ENCODE measurements at regions not wholly inside any gene's neighbourhood (a gene's known extent, or its start where the extent isn't known, plus 50 kb on each side); places are given as distances from the start of the nearest gene placed in this dataset.
A peak's percentile ranks its signal among the peaks of the same experiment; 100 is the strongest.

DNA sequence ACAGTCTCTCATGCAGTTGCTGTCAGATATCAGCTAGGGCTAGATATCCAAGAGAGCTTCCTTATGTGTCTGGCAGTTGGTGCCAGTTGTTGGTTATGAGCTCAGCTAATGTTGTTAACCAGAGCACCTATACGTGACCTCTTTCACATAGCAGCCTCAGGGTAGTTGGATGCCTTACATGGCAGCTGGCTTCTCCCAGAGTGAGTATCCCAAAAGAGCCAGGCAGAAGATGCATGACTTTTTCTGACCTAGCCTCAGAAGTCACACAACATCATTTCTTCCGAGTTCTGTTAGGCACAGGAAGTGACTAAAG lies 175.7 kb downstream of the VEGFA start:
- Histone ChIP-seq H3K4me3 (ENCODE audit: low read length) (no peak overlapping the region), H3K9me3 (ENCODE audit: control insufficient read depth, low read length) (peaks cover 13% of the 10 kb centered on the region), H3K36me3 (ENCODE audit: control insufficient read depth, insufficient read depth, low read length, severe bottlenecking) (no peaks in the 10 kb centered on the region), H3K9ac (ENCODE audit: low read length) (no peak overlapping the region), H3K27me3 (replicated peaks; ENCODE audit: control insufficient read depth, insufficient read depth, low read length) (no peaks in the 10 kb centered on the region), H3K4me1 (ENCODE audit: control insufficient read depth, insufficient read depth, low read length) (no peaks in the 10 kb centered on the region)
- DNase-seq (ENCODE audit: low read depth) = no peak

DNA sequence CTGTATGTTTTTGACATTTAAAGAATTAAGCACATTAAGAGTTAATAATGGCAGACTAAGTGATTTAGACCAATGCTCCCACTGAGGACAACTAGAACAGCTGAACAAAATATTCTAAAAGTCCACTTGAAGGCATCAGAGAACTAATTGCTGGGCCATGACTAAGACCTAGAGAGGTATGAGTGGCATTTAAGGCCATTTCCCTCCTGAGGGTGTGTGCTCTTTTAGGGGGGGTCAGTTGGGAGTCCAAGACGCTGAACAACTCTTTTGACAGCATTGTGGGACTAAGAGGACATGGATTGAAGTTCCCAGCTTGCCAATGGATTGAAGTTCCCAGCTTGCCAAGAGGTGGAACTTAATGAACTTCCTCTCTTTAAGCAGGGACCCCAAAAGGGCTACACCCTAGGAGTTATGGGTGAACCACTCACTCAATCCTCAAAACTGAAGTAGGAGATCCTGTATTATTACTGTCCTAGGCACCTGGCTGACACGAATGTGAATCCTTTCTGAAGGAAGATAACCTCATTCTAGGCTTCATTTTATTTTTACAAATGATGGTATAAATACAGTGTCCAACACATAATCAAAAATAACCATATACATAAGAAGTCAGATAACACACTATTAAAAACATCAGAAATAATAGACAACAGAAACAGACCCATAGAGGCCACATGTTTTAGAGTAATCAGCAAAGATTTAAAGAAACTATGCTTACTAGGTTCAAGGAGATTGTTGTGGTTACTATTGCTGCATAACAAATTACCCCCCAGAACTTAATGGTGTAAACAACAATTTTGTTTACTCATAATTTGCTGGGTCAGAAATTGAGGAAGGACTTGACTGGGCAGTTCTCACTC lies 175.1 kb downstream of the VEGFA start:
- peak; percentile 22 for DNase-seq (ENCODE audit: low read depth)
- no peak overlapping the region for H3K4me3 ChIP-seq (ENCODE audit: low read length)
- H3K9me3 ChIP-seq (ENCODE audit: control insufficient read depth, low read length) = peaks cover 13% of the 10 kb centered on the region
- H3K36me3 ChIP-seq (ENCODE audit: control insufficient read depth, insufficient read depth, low read length, severe bottlenecking) = no peaks in the 10 kb centered on the region
- no peaks in the 10 kb centered on the region for H3K4me1 ChIP-seq (ENCODE audit: control insufficient read depth, insufficient read depth, low read length)
- H3K9ac ChIP-seq (ENCODE audit: low read length) = no peak overlapping the region
- no peaks in the 10 kb centered on the region for H3K27me3 ChIP-seq (replicated peaks; ENCODE audit: control insufficient read depth, insufficient read depth, low read length)

DNA sequence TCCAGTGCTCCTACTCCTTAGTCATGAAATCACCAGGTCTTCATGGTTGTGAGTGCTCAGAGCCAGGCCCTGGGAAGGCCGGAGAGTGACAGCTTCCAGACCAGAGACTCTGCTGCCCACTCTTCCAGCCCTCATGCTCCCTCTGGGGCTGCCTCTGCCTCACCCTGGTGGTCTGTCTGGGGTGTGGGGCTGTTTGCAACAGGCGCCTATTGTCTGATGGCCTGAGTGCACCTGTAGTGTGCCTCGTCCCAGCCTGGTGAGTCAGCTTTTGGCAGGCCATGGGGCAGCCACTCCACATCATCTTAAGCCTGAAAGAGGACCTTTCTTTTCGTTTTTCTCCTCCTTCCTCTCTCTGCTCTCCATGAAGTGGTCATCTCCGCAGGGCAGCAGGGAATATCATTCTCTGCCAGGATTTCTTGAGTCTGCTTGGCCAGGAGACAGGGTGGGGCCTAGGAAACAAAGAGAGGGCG lies 173.8 kb downstream of the VEGFA start:
- no peak for DNase-seq (ENCODE audit: low read depth)
- H3K4me1 ChIP-seq (ENCODE audit: control insufficient read depth, insufficient read depth, low read length) = no peaks in the 10 kb centered on the region
- no peak overlapping the region for H3K4me3 ChIP-seq (ENCODE audit: low read length)
- peaks cover 13% of the 10 kb centered on the region for H3K9me3 ChIP-seq (ENCODE audit: control insufficient read depth, low read length)
- H3K36me3 ChIP-seq (ENCODE audit: control insufficient read depth, insufficient read depth, low read length, severe bottlenecking) = no peaks in the 10 kb centered on the region
- no peak overlapping the region for H3K9ac ChIP-seq (ENCODE audit: low read length)
- H3K27me3 ChIP-seq (replicated peaks; ENCODE audit: control insufficient read depth, insufficient read depth, low read length) = no peaks in the 10 kb centered on the region

DNA sequence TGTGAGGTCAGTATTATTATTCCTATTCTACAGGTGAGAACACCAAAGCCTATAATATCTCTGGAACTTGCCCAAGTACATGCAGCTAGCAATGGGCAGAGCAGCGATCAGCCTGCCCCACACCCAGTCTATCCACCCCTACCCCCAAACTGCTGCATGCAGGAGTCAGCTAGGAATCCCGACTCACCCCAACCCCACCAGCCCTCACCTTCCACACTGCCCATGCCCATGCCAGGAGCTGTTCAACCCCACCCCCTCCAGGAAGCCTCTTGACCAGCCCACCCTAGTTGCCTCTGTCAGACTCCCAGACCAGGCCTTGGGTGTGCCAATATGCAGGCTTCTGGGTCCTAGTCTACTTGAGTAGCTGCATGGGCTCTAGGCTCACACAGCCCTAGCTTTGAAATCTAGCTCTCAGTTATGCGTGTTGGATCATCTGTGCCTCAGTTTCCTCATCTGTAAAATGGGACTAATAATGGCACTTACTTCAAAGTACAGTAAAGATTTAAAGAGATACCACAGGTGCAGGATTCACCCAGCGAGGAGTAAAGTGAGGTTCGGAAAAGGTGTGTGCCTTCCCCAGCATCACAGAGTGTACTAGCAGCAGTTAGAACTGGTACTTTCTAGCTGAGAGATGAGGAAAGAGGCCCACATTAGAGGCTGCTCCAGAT lies 173.2 kb downstream of the VEGFA start:
- Histone ChIP-seq H3K27me3 (replicated peaks; ENCODE audit: control insufficient read depth, insufficient read depth, low read length) (no peaks in the 10 kb centered on the region), H3K4me3 (ENCODE audit: low read length) (no peak overlapping the region), H3K4me1 (ENCODE audit: control insufficient read depth, insufficient read depth, low read length) (no peaks in the 10 kb centered on the region), H3K36me3 (ENCODE audit: control insufficient read depth, insufficient read depth, low read length, severe bottlenecking) (no peaks in the 10 kb centered on the region), H3K9ac (ENCODE audit: low read length) (no peak overlapping the region), H3K9me3 (ENCODE audit: control insufficient read depth, low read length) (peaks cover 13% of the 10 kb centered on the region)
- no peak for DNase-seq (ENCODE audit: low read depth)

DNA sequence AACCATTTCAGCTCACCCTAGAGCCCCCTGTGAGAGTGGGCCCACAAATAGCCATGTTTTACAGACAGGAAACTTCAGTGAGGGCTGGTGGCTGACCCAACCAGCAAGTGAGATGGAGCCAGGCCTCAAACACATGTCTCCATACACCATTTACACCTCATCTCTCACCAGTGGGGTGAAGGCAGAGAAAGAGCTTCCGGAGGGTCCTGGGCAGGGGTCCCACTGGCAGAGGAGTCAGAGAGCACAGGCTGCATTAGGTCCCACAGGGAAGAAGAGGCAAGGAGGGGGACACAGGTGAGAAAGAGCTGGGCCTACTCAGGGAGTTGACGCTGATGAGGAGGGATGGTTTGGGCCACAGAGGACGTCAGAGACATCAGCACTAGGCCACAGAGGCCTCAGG lies 172.6 kb downstream of the VEGFA start:
- peaks cover 13% of the 10 kb centered on the region for H3K9me3 ChIP-seq (ENCODE audit: control insufficient read depth, low read length)
- H3K4me1 ChIP-seq (ENCODE audit: control insufficient read depth, insufficient read depth, low read length) = no peaks in the 10 kb centered on the region
- H3K27me3 ChIP-seq (replicated peaks; ENCODE audit: control insufficient read depth, insufficient read depth, low read length) = no peaks in the 10 kb centered on the region
- no peak for DNase-seq (ENCODE audit: low read depth)
- no peaks in the 10 kb centered on the region for H3K36me3 ChIP-seq (ENCODE audit: control insufficient read depth, insufficient read depth, low read length, severe bottlenecking)
- H3K9ac ChIP-seq (ENCODE audit: low read length) = no peak overlapping the region
- no peak overlapping the region for H3K4me3 ChIP-seq (ENCODE audit: low read length)

DNA sequence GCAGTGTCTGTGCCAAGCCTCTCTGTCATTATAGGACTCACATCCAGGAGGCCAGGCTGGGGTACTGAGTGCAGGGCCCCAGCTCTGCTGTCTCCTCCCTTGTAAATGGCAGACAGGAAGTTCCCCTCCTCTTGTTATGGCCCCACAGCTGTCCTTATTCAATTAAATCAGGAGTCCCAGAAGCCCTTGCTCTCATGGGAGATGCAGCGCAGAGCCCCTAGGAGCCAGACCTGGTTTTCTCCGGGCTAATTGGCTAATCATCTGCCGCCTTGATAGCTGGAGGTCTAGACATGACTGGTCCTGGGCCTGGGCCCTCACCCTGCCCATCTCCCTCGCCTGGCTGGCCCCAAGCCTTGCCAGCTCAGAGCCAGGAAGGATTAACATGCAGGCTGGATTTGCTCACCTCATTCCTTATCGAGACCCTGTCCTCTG lies 172.0 kb downstream of the VEGFA start:
- Histone ChIP-seq H3K27me3 (replicated peaks; ENCODE audit: control insufficient read depth, insufficient read depth, low read length) (no peaks in the 10 kb centered on the region), H3K4me3 (ENCODE audit: low read length) (no peak overlapping the region), H3K9me3 (ENCODE audit: control insufficient read depth, low read length) (peaks cover 13% of the 10 kb centered on the region), H3K9ac (ENCODE audit: low read length) (no peak overlapping the region), H3K4me1 (ENCODE audit: control insufficient read depth, insufficient read depth, low read length) (no peaks in the 10 kb centered on the region), H3K36me3 (ENCODE audit: control insufficient read depth, insufficient read depth, low read length, severe bottlenecking) (no peaks in the 10 kb centered on the region)
- no peak for DNase-seq (ENCODE audit: low read depth)

DNA sequence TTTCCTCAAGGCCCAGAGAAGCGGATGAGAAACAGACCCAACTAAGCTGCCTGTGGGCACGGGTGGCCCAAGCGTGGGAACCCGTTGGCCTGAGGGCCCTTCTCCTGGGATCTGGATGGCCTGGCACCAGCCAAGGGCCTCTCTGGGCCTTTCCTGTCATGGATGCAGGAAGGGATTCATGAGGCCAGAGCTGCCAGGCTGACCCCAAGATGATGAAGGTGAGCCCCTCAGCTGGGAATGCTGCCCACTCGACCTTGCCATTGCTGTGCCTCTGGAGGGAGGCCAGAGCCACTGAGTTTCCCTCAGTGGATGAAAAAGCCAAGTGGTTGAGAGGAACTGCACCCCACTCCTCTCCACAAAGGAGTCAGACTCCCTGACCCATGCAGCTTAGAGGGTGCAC lies 171.2 kb downstream of the VEGFA start:
- H3K36me3 ChIP-seq (ENCODE audit: control insufficient read depth, insufficient read depth, low read length, severe bottlenecking) = no peaks in the 10 kb centered on the region
- H3K4me1 ChIP-seq (ENCODE audit: control insufficient read depth, insufficient read depth, low read length) = no peaks in the 10 kb centered on the region
- DNase-seq (ENCODE audit: low read depth) = no peak
- H3K9me3 ChIP-seq (ENCODE audit: control insufficient read depth, low read length) = peaks cover 11% of the 10 kb centered on the region
- H3K9ac ChIP-seq (ENCODE audit: low read length) = no peak overlapping the region
- H3K27me3 ChIP-seq (replicated peaks; ENCODE audit: control insufficient read depth, insufficient read depth, low read length) = no peaks in the 10 kb centered on the region
- no peak overlapping the region for H3K4me3 ChIP-seq (ENCODE audit: low read length)

DNA sequence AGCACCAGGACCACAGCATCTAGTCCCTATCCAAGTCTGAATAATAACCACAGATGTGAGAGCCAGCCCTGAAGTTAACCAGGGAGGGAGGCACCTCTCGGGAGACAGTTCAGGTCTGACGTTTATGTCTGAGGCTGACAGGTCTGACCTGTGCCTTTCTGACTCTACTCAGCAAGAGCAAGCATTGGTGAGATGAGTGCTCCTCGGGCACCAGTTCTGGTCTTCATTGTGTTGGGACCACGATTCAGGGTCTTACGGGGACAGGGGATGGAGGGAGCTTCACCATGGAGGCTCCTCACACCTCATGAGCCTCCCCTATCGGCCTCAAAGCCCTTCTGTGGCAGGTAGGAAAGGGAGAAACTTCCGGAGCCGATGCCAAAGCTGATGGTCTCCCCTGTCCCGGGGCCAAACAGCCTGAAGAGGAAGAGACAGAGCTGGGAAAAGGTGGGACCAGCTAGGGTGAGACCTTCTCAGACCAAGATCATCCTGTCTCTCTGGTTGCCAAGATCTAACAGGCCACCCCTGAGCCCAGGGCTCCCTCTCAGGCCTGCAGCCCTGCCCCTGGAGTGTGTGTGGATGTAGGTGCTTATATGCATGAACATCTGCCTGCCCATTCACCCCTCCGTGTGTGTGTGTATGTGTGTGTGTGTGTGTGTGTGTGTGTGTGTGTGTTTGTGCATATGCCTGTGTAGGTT lies 170.5 kb downstream of the VEGFA start:
- H3K27me3 ChIP-seq (replicated peaks; ENCODE audit: control insufficient read depth, insufficient read depth, low read length) = no peaks in the 10 kb centered on the region
- no peak overlapping the region for H3K4me3 ChIP-seq (ENCODE audit: low read length)
- H3K9me3 ChIP-seq (ENCODE audit: control insufficient read depth, low read length) = peaks cover 7% of the 10 kb centered on the region
- no peaks in the 10 kb centered on the region for H3K36me3 ChIP-seq (ENCODE audit: control insufficient read depth, insufficient read depth, low read length, severe bottlenecking)
- no peaks in the 10 kb centered on the region for H3K4me1 ChIP-seq (ENCODE audit: control insufficient read depth, insufficient read depth, low read length)
- H3K9ac ChIP-seq (ENCODE audit: low read length) = no peak overlapping the region
- DNase-seq (ENCODE audit: low read depth) = no peak

DNA sequence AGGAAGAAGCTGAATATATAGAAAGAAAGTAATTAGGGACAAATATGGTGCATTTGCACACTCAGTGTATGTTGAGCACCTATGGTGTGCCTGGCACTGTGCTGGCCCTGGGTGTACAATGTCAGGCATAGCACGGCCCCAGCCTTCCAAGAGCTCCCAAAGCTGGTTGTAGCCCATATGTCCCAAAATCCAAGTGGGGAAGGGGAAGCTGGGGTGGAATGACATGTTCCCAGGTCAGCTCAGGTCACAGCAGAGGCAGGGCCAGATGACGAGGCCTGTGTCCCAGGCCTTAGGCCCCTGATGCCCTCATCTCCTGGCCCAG lies 170.0 kb downstream of the VEGFA start:
- H3K9ac ChIP-seq (ENCODE audit: low read length) = no peak overlapping the region
- no peaks in the 10 kb centered on the region for H3K27me3 ChIP-seq (replicated peaks; ENCODE audit: control insufficient read depth, insufficient read depth, low read length)
- no peak for DNase-seq (ENCODE audit: low read depth)
- no peaks in the 10 kb centered on the region for H3K36me3 ChIP-seq (ENCODE audit: control insufficient read depth, insufficient read depth, low read length, severe bottlenecking)
- peaks cover 2% of the 10 kb centered on the region for H3K9me3 ChIP-seq (ENCODE audit: control insufficient read depth, low read length)
- no peaks in the 10 kb centered on the region for H3K4me1 ChIP-seq (ENCODE audit: control insufficient read depth, insufficient read depth, low read length)
- no peak overlapping the region for H3K4me3 ChIP-seq (ENCODE audit: low read length)

DNA sequence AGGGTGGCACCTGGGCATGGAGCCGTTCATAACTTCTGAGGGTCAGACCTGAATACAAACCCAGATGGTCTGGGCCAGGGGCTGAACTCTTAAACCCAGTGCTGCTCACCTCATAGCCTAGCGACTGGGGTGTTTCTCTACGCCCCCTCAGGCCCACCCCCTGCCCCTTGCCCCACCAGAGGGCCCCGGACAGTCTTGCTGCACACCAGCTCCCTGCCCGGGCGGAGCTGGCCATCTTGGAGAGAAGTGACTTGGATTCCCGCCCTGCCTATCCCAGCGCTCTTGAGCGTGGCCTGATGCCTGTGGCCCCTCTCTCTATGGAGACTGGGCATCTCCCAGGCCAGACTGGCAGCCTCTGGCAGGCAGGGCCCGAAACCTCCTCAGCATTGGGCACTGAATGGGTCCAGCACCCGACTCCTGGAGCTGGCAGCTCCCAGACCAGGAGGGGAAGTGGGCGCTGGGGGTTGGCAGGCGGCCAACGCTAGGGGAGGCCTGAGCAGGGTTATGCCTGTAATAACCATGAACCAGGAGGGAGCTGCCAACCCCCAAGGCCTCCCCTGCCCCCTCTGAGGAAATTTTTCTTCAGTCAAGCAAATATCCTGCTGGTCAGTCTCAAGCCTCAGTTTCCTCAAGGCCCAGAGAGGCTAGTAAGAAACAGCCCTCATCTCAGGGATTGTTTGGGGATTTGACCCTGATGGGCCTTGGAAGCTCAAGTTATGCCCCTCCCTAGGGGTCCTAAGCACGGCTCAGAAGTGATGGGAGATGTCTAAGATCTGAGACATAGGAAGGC lies 169.5 kb downstream of the VEGFA start:
- no peak for DNase-seq (ENCODE audit: low read depth)
- Histone ChIP-seq H3K9ac (ENCODE audit: low read length) (no peak overlapping the region), H3K4me3 (ENCODE audit: low read length) (no peak overlapping the region), H3K9me3 (ENCODE audit: control insufficient read depth, low read length) (no peaks in the 10 kb centered on the region), H3K4me1 (ENCODE audit: control insufficient read depth, insufficient read depth, low read length) (no peaks in the 10 kb centered on the region), H3K36me3 (ENCODE audit: control insufficient read depth, insufficient read depth, low read length, severe bottlenecking) (no peaks in the 10 kb centered on the region), H3K27me3 (replicated peaks; ENCODE audit: control insufficient read depth, insufficient read depth, low read length) (no peaks in the 10 kb centered on the region)
